Rectal smooth muscle tissue (tissue), 1 donor: ENCODE measurements at regions not wholly inside any gene's neighbourhood (a gene's known extent, or its start where the extent isn't known, plus 50 kb on each side); places are given as distances from the start of the nearest gene placed in this dataset.

Experiments
- H3K27ac ChIP-seq: one replicate; pipeline ENCODE4 v1.7.0; 2013; ENCODE audit warnings: low read depth, low read length, inconsistent platforms
- H3K27me3 ChIP-seq: one replicate; pipeline ENCODE4 v1.7.0; 2013; ENCODE audit warnings: low read length; ENCODE audit not compliant: control insufficient read depth, insufficient read depth
- H3K36me3 ChIP-seq: one replicate; pipeline ENCODE4 v1.7.0; 2013; ENCODE audit warnings: low read length; ENCODE audit not compliant: control insufficient read depth, insufficient read depth
- H3K4me1 ChIP-seq: one replicate; pipeline ENCODE4 v1.7.0; 2013; ENCODE audit warnings: low read length; ENCODE audit not compliant: control insufficient read depth, insufficient read depth
- H3K4me3 ChIP-seq: one replicate; pipeline ENCODE4 v1.7.0; 2013; ENCODE audit warnings: low read length
- H3K9ac ChIP-seq: one replicate; pipeline ENCODE4 v1.7.0; 2013; ENCODE audit warnings: low read length

GRCh38 chr20:10795286-10796026 lies 121.7 kb upstream of the JAG1 start:
- Histone ChIP-seq H3K27me3 (no peaks in the 10 kb centered on the region), H3K4me3 (no peak overlapping the region), H3K36me3 (no peaks in the 10 kb centered on the region), H3K9ac (no peak overlapping the region), H3K4me1 (no peaks in the 10 kb centered on the region), H3K27ac (no peak overlapping the region)

GRCh38 chr20:10798811-10799210 lies 125.0 kb upstream of the JAG1 start:
- H3K4me1 ChIP-seq: no peaks in the 10 kb centered on the region
- H3K27ac ChIP-seq: no peak overlapping the region
- H3K36me3 ChIP-seq: no peaks in the 10 kb centered on the region
- no peak overlapping the region for H3K4me3 ChIP-seq
- no peaks in the 10 kb centered on the region for H3K27me3 ChIP-seq
- H3K9ac ChIP-seq: no peak overlapping the region

DNA sequence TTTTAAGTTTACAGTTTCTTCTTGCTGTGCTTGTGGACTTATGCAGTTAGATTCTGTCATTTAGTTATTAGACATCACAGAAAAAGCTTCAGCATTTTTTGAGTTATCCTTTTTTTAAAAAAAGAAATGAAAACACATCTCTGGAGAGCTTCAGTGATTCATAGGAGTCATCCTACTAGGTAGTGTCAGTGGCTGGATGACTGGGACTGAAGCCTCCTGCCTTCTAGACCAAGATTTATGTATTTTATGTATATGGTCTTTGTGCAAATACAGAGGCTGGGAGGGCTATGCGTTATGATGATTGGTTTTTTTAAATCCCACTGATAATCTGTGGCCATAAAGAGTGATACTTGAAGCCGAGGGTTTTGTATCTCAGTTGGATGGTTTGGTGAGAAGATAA lies 125.9 kb upstream of the JAG1 start:
- no peak overlapping the region for H3K9ac ChIP-seq
- H3K4me3 ChIP-seq: no peak overlapping the region
- no peak overlapping the region for H3K27ac ChIP-seq
- H3K36me3 ChIP-seq: no peaks in the 10 kb centered on the region
- H3K4me1 ChIP-seq: no peaks in the 10 kb centered on the region
- no peaks in the 10 kb centered on the region for H3K27me3 ChIP-seq

DNA sequence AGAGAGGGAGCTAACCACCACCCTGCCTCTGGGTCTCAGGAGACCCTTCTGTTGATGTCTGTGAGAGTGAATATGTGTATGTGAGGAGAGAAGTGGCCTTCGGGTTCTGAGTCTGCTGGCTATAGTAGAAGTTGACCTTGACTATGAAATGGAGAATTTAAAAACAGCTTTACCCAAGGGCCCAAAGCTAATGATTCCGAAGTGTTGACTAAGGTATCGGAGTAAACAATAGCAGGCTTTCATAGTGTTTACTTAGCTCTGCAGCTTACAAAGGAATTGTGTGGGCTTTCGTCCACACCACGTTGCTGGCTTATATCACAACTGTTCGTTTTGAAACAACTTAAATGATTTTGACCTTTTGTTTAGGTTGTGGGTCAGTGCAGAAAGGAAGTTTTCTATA lies 126.5 kb upstream of the JAG1 start:
- Histone ChIP-seq H3K27ac (no peak overlapping the region), H3K9ac (no peak overlapping the region), H3K27me3 (no peaks in the 10 kb centered on the region), H3K4me3 (no peak overlapping the region), H3K36me3 (no peaks in the 10 kb centered on the region), H3K4me1 (no peaks in the 10 kb centered on the region)

DNA sequence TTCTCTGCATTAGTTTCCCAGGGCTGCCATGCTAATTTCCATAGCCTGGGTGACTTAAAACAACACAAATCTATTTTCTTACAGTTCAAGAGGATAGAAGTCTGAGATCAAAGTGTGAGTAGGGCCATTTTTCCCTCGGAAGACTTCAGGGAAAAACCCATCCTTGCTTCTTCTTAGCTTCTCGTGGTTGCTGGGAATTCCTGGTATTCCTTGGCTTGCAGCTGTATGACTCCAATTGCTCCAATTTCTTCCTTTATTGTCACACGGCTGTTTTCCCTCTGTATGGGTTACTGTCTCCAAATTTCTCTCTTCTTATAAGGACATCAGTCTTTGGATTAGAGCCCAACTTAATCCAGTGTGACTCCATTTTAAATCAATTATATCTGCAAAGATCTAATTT lies 128.4 kb upstream of the JAG1 start:
- H3K27me3 ChIP-seq: no peaks in the 10 kb centered on the region
- H3K4me3 ChIP-seq: no peak overlapping the region
- H3K27ac ChIP-seq: no peak overlapping the region
- no peak overlapping the region for H3K9ac ChIP-seq
- H3K4me1 ChIP-seq: no peaks in the 10 kb centered on the region
- H3K36me3 ChIP-seq: no peaks in the 10 kb centered on the region

DNA sequence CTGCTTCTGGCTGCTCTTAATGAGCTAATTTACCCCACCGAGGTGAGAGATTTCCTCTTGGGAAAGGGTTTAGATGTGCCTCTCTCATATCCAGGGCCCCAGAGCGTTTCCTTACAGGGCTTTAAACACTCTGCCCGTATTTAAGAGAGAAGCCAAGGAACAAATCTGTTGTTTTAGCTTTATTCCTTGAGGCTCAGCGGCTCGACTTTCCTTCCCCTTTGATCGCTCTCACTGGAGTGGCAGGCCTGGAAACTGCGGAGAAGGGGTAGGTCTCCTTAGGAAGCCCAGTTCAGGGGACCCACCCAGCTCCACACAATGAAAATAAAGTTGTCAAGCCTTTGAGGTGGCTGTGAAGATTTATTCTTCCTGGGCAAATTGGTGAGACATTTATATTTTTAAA lies 132.0 kb upstream of the JAG1 start:
- no peak overlapping the region for H3K27ac ChIP-seq

DNA sequence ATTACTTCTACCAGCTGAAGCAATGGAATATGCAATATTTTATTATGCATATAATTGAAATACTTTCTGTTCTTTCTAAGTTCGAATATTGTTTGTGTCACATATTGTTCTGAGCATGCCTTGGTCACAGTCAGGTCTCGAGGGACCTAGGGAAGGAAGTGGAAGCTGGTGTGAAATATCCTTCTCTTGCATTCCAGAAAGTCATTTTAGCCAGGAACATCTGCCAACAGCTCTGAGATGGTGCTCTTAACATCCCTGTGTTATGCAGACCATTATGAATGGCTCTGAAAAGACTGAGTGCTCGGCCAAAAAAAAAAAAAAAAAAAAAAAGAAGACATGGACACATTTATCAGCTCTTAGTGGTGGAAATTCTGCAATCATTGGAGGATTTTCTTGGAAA lies 132.7 kb upstream of the JAG1 start:
- H3K36me3 ChIP-seq: no peaks in the 10 kb centered on the region
- H3K4me3 ChIP-seq: no peak overlapping the region
- H3K27me3 ChIP-seq: no peaks in the 10 kb centered on the region
- no peak overlapping the region for H3K9ac ChIP-seq
- no peak overlapping the region for H3K27ac ChIP-seq
- H3K4me1 ChIP-seq: no peaks in the 10 kb centered on the region

More for the DNA sequence above, 132.0 kb upstream of the JAG1 start:
- no peak overlapping the region for H3K9ac ChIP-seq
- no peaks in the 10 kb centered on the region for H3K4me1 ChIP-seq
- no peaks in the 10 kb centered on the region for H3K36me3 ChIP-seq
- H3K4me3 ChIP-seq: no peak overlapping the region
- no peaks in the 10 kb centered on the region for H3K27me3 ChIP-seq

DNA sequence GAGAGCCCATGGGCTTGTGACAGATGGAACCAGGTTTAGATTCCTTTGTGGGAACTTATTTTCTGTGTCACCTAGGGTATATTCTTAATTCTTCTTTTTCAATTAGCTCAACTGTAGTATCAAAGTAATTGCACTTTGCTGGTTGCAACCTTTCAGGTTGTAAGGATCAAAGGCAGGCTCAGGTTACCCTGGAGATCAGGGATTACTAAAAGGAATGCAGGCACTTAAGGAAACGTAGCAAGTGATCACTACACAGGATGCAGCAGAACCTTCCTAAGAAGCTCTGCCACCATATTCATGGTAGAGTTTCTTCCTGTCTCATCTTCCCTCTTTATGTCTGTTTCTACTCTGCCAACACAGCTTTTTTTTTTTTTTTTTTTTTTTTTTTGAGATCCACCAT lies 133.2 kb upstream of the JAG1 start:
- no peaks in the 10 kb centered on the region for H3K36me3 ChIP-seq
- no peak overlapping the region for H3K27ac ChIP-seq
- H3K27me3 ChIP-seq: no peaks in the 10 kb centered on the region
- no peak overlapping the region for H3K9ac ChIP-seq
- H3K4me3 ChIP-seq: no peak overlapping the region
- no peaks in the 10 kb centered on the region for H3K4me1 ChIP-seq

- Histone ChIP-seq H3K4me1 (no peaks in the 10 kb centered on the region), H3K36me3 (no peaks in the 10 kb centered on the region), H3K27me3 (no peaks in the 10 kb centered on the region), H3K27ac (no peak overlapping the region), H3K4me3 (no peak overlapping the region), H3K9ac (no peak overlapping the region)
Observed at GRCh38 chr20:10812759-10813327, 139.0 kb upstream of the JAG1 start.

GRCh38 chr20:10823585-10823984 lies 149.8 kb upstream of the JAG1 start:
- H3K27me3 ChIP-seq: no peaks in the 10 kb centered on the region
- no peak overlapping the region for H3K27ac ChIP-seq
- H3K9ac ChIP-seq: no peak overlapping the region
- H3K4me3 ChIP-seq: no peak overlapping the region
- H3K4me1 ChIP-seq: no peaks in the 10 kb centered on the region
- no peaks in the 10 kb centered on the region for H3K36me3 ChIP-seq

GRCh38 chr20:10824750-10825500 lies 151.1 kb upstream of the JAG1 start:
- H3K4me3 ChIP-seq: no peak overlapping the region
- no peak overlapping the region for H3K27ac ChIP-seq
- no peak overlapping the region for H3K9ac ChIP-seq
- no peaks in the 10 kb centered on the region for H3K36me3 ChIP-seq
- H3K27me3 ChIP-seq: no peaks in the 10 kb centered on the region
- H3K4me1 ChIP-seq: no peaks in the 10 kb centered on the region

DNA sequence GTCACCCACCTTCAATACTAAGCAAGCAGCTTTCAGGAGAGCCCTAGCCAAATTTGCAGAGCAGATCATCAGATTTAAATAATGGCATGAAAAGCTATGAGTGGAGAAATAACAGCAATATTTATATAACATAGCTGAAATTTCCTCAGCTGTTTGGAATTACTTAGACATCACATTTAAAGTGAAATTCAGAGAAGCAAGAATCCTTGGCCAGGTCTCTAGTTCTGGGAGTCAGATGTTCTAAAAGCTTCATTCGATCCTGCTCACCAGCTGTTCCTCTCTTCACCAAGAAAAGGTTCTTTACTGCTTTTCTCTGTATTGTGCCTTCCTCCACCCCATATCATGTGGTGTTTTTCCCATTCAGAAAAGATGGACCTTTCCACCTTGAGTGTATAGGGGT lies 152.3 kb upstream of the JAG1 start:
- H3K27ac ChIP-seq: no peak overlapping the region
- H3K36me3 ChIP-seq: no peaks in the 10 kb centered on the region
- H3K4me3 ChIP-seq: no peak overlapping the region
- H3K4me1 ChIP-seq: no peaks in the 10 kb centered on the region
- H3K27me3 ChIP-seq: no peaks in the 10 kb centered on the region
- H3K9ac ChIP-seq: no peak overlapping the region
